Islet of Langerhans (tissue), 1 donor: ENCODE measurements at regions not wholly inside any gene's neighbourhood (a gene's known extent, or its start where the extent isn't known, plus 50 kb on each side); places are given as distances from the start of the nearest gene placed in this dataset.
"Not testable (repeated sequence)": the region's sequence is repeated elsewhere in the genome, so short reads cannot be mapped to it uniquely, and the experiment has no call there.

Source experiments
- FAIRE-seq: peaks from one replicate; lab custom pipeline; 2011; peaks lifted over from hg19 to GRCh38; lab: Jason Lieb, UNC

GRCh38 chr13:107665926-107666458 is 549.3 kb downstream of the LIG4 start:
- no peak for FAIRE-seq

- no peak for FAIRE-seq
Measured at GRCh38 chr13:107650081-107650701, 565.1 kb downstream of the LIG4 start.

GRCh38 chr13:107649079-107649478 is 566.3 kb downstream of the LIG4 start:
- FAIRE-seq = peak; percentile 9

GRCh38 chr13:107644136-107644535 is 571.2 kb downstream of the LIG4 start:
- peak; percentile 90 for FAIRE-seq

- no peak for FAIRE-seq
Measured at GRCh38 chr13:107643615-107644014, 571.7 kb downstream of the LIG4 start.

GRCh38 chr13:107642831-107643230 is 572.5 kb downstream of the LIG4 start:
- no peak for FAIRE-seq

GRCh38 chr13:107641574-107641973 is 573.8 kb downstream of the LIG4 start:
- FAIRE-seq = no peak

GRCh38 chr13:107625648-107626047 is 589.7 kb downstream of the LIG4 start:
- no peak for FAIRE-seq

- no peak for FAIRE-seq
Measured at GRCh38 chr13:107617527-107617926, 597.8 kb downstream of the LIG4 start.

- FAIRE-seq = no peak
Measured at GRCh38 chr13:107612376-107612775, 603.0 kb downstream of the LIG4 start.

- no peak for FAIRE-seq
Measured at GRCh38 chr13:107608736-107609135, 606.6 kb downstream of the LIG4 start.

GRCh38 chr13:107600971-107601370 is 614.4 kb downstream of the LIG4 start:
- FAIRE-seq = no peak

GRCh38 chr13:107596306-107596705 is 619.0 kb downstream of the LIG4 start:
- FAIRE-seq = not testable (repeated sequence)

- FAIRE-seq = no peak
Measured at GRCh38 chr13:107590556-107590955, 624.8 kb downstream of the LIG4 start.

GRCh38 chr13:107587681-107588080 is 627.7 kb downstream of the LIG4 start:
- no peak for FAIRE-seq

- FAIRE-seq = no peak
Measured at GRCh38 chr13:107586216-107586615, 629.1 kb downstream of the LIG4 start.

GRCh38 chr13:107585469-107586180 is 629.7 kb downstream of the LIG4 start:
- FAIRE-seq = peak; percentile 33

GRCh38 chr13:107582171-107582570 is 633.2 kb downstream of the LIG4 start:
- FAIRE-seq = no peak

GRCh38 chr13:107580741-107581412 is 634.5 kb downstream of the LIG4 start:
- FAIRE-seq = no peak

GRCh38 chr13:107576430-107576829 is 638.9 kb downstream of the LIG4 start:
- FAIRE-seq = no peak

- no peak for FAIRE-seq
Measured at GRCh38 chr13:107574517-107575210, 640.7 kb downstream of the LIG4 start.

GRCh38 chr13:107573184-107573583 is 642.2 kb downstream of the LIG4 start:
- FAIRE-seq = no peak

GRCh38 chr13:107572156-107572555 is 643.2 kb downstream of the LIG4 start:
- no peak for FAIRE-seq
